ENCODE measurements at regions not wholly inside any gene's neighbourhood (a gene's known extent, or its start where the extent isn't known, plus 50 kb on each side); places are given as distances from the start of the nearest gene placed in this dataset.

DNA sequence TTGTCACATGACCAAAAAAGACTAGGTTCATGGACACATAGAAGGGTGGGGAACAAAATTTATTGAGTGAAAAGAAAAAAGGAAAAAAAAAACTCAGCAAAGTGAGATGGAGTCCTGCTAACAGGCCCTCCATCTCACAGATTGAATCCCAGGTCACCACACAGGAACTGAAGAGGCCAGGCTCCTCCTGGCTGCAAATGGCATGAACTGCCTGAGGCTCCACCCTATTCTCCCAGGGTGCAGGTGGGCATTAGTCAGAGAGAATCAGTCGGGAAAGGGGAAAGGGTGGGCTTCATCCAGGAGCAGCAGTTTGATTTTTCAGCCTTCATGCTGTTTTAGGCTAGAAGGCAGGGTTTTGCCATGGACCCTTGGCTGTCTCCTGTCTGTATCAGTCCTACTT, 128.5 kb upstream of the GRID2 start:
- H3K27ac ChIP-seq = no peak overlapping the region
- intact Hi-C loops (cut with DNase I) = loop anchor here in 1 of 10 donors (5.0 kb wide), 1 partner anchor 442 kb away; no protein-coding TSS in a partner anchor

DNA sequence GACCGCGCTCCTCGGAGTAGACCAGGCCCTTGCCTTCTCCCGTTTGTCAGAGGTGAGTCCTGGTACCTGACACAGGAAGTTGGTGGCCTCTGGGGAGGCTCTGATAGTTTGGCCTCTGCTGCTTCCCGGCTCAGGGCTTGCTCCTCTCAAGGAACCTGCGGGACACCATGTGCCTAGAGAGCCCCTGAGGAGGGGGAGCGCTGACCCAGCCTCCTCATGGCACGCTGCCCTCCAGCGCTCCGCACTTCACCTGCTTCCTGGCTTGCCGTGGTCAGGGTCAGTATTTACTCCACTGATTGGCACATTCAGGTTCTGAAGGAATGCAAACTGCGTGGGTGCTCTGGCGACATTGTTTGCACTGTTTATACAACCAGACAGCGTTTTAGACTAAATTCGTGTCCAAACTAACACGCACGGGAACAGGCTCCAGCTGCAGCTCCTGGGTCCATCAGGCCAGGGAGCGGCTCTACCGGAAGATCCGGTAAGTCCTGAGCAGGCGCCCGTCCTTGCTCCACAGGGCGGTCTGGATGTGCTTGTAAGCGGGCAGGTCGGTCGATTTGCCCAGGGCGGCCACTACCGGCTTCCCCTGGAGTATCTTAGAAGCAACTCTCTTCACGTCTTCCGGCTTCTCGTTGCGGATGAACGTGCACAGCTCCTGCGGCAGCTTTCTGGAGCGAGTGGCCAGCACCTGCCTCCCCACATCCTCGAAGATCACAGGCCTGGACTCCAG, 121.6 kb upstream of the GRID2 start:
- TF ChIP-seq, protein P1, sequence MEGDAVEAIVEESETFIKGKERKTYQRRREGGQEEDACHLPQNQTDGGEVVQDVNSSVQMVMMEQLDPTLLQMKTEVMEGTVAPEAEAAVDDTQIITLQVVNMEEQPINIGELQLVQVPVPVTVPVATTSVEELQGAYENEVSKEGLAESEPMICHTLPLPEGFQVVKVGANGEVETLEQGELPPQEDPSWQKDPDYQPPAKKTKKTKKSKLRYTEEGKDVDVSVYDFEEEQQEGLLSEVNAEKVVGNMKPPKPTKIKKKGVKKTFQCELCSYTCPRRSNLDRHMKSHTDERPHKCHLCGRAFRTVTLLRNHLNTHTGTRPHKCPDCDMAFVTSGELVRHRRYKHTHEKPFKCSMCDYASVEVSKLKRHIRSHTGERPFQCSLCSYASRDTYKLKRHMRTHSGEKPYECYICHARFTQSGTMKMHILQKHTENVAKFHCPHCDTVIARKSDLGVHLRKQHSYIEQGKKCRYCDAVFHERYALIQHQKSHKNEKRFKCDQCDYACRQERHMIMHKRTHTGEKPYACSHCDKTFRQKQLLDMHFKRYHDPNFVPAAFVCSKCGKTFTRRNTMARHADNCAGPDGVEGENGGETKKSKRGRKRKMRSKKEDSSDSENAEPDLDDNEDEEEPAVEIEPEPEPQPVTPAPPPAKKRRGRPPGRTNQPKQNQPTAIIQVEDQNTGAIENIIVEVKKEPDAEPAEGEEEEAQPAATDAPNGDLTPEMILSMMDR (IDR thresholded peaks at IDR 0.05) = no peak
- Histone ChIP-seq H3K4me1 (no peaks in the 10 kb centered on the region), H3K9me3 (peaks cover 0 to 15% (median 0%) of the 10 kb centered on the region in 12 donors), H3K27ac (no peak overlapping the region), H3K27me3 (no peaks in the 10 kb centered on the region), H3K36me3 (no peaks in the 10 kb centered on the region), H3K4me3 (no peak overlapping the region)
- no peak for ATAC-seq
- peak in 1 of 5 donors; percentile 48 for DNase-seq
- WGBS, 4 donors = 93 to 95% (median 94%) methylated on average over 34 to 36 of the region's 36 CpGs
- intact Hi-C loops (cut with DNase I) = no loop called here

More for the DNA sequence above, 128.5 kb upstream of the GRID2 start:
- H3K4me1 ChIP-seq = no peaks in the 10 kb centered on the region
- ATAC-seq (no peak), DNase-seq (no peak)
- WGBS, 4 donors = 53 to 67% (median 61%) methylated on average over 1 of the region's 1 CpG
- TF ChIP-seq, protein P1 (IDR thresholded peaks at IDR 0.05) = no peak
- TF ChIP-seq POLR2A (IDR thresholded peaks at IDR 0.05) = no peak
- H3K4me3 ChIP-seq = no peak overlapping the region
- H3K9me3 ChIP-seq = peaks cover 0 to 6% (median 0%) of the 10 kb centered on the region in 12 donors
- H3K36me3 ChIP-seq = no peaks in the 10 kb centered on the region
- H3K27me3 ChIP-seq = no peaks in the 10 kb centered on the region

DNA sequence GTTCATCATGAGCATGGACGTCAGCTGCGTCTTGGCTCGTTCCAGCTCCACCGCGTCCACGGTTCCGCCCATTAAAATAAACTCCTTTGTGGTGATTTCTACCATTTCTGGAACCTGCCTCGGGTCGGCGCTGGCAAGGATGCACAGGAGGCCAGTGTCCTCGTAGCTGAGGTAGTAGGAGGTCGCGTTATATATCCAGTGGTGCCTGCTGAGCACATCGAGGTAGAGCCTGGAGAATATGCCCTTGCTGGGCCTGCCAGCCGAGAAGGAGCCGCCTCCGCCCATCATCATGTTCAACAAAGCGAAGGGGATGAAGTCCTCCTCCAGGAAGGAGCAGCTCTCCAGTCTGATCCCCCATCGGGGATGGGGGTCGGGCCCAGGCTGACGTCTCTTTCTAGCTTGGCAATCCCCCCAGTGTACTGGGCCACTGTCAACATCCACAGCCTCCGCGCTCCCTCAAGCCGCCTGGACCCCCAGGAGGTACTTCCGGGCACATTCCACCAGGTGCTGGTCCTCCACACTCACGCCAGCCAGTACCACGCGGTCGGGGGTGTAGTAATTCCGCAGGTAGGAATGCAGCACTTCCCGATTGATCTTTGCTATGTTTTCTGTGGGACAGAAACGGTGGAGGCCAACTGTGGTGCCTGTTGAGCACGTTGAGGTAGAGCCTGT, 120.9 kb upstream of the GRID2 start:
- intact Hi-C loops (cut with DNase I) = no loop called here
- Histone ChIP-seq H3K9me3 (peaks cover 0 to 15% (median 0%) of the 10 kb centered on the region in 12 donors), H3K27me3 (no peaks in the 10 kb centered on the region), H3K4me3 (no peak overlapping the region), H3K36me3 (no peaks in the 10 kb centered on the region), H3K27ac (no peak overlapping the region), H3K4me1 (no peaks in the 10 kb centered on the region)
- DNase-seq = peak in 1 of 5 donors; percentile 52
- no peak for ATAC-seq
- WGBS, 4 donors = 93% methylated on average over 24 to 33 of the region's 33 CpGs
- TF ChIP-seq, protein P1 (IDR thresholded peaks at IDR 0.05) = no peak
- no peak for TF ChIP-seq POLR2A (IDR thresholded peaks at IDR 0.05)

DNA sequence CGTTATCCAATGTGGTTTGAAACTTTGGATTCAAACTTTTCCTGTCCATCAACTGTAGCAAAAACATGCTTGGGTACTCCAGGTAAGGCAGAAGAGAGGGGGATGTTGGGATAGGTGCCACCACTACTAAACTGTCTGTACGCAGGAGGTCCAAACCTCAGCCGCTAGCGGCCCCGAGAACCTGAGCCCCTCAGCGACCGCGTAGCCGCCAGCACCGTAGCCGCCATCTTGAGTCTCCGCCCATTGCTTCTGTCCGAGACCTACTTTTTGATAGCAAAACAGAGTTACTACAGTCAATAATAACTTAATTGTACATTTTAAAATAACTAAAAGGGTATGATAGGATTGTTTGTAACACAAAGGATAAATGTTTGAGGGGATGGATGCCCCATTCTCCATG, 119.9 kb upstream of the GRID2 start:
- 93 to 98% (median 96%) methylated on average over 13 of the region's 13 CpGs for WGBS, 4 donors

More for the DNA sequence above, 119.9 kb upstream of the GRID2 start:
- intact Hi-C loops (cut with DNase I) = no loop called here
- Histone ChIP-seq H3K27me3 (no peaks in the 10 kb centered on the region), H3K9me3 (peaks cover 0 to 15% (median 0%) of the 10 kb centered on the region in 12 donors), H3K4me1 (no peaks in the 10 kb centered on the region), H3K4me3 (no peak overlapping the region), H3K27ac (no peak overlapping the region), H3K36me3 (no peaks in the 10 kb centered on the region)
- no peak for TF ChIP-seq POLR2A (IDR thresholded peaks at IDR 0.05)
- TF ChIP-seq, protein P1 (IDR thresholded peaks at IDR 0.05) = no peak
- ATAC-seq = no peak
- DNase-seq = no peak

Data from heart left ventricle (tissue), 16 donors.